GM21825 (cell line): ENCODE measurements at regions not wholly inside any gene's neighbourhood (a gene's known extent, or its start where the extent isn't known, plus 50 kb on each side); places are given as distances from the start of the nearest gene placed in this dataset.

Experiments
- ATAC-seq: cut with Tn5 transposase; IDR thresholded peaks from one replicate; pipeline ENCODE4 v1.9.1; 2021; ENCODE audit warnings: mild to moderate bottlenecking, moderate library complexity; ENCODE audit not compliant: unreplicated experiment

- no peak for ATAC-seq
Observed at GRCh38 chr16:88314991-88315542, 67.7 kb upstream of the ZNF469 start.

- ATAC-seq: no peak
Observed at GRCh38 chr16:88315543-88316105, 67.1 kb upstream of the ZNF469 start.

GRCh38 chr16:88316151-88316550 lies 66.6 kb upstream of the ZNF469 start:
- no peak for ATAC-seq

GRCh38 chr16:88316941-88317612 lies 65.7 kb upstream of the ZNF469 start:
- no peak for ATAC-seq

GRCh38 chr16:88317613-88317965 lies 65.2 kb upstream of the ZNF469 start:
- ATAC-seq: no peak

- no peak for ATAC-seq
Observed at GRCh38 chr16:88318051-88318450, 64.7 kb upstream of the ZNF469 start.

- no peak for ATAC-seq
Observed at GRCh38 chr16:88318521-88318920, 64.2 kb upstream of the ZNF469 start.

- ATAC-seq: no peak
Observed at GRCh38 chr16:88319116-88319965, 63.4 kb upstream of the ZNF469 start.

GRCh38 chr16:88320947-88321634 lies 61.7 kb upstream of the ZNF469 start:
- ATAC-seq: no peak

GRCh38 chr16:88321635-88322499 lies 60.9 kb upstream of the ZNF469 start:
- ATAC-seq: no peak

- ATAC-seq: no peak
Observed at GRCh38 chr16:88322500-88322970, 60.2 kb upstream of the ZNF469 start.

GRCh38 chr16:88323041-88323440 lies 59.7 kb upstream of the ZNF469 start:
- ATAC-seq: no peak

GRCh38 chr16:88323546-88324330 lies 59.0 kb upstream of the ZNF469 start:
- no peak for ATAC-seq

- no peak for ATAC-seq
Observed at GRCh38 chr16:88325087-88325750, 57.5 kb upstream of the ZNF469 start.

GRCh38 chr16:88325976-88326375 lies 56.8 kb upstream of the ZNF469 start:
- no peak for ATAC-seq

- ATAC-seq: no peak
Observed at GRCh38 chr16:88326611-88327485, 55.9 kb upstream of the ZNF469 start.

- ATAC-seq: no peak
Observed at GRCh38 chr16:88327561-88328312, 55.0 kb upstream of the ZNF469 start.
